ENCODE measurements at regions not wholly inside any gene's neighbourhood (a gene's known extent, or its start where the extent isn't known, plus 50 kb on each side); places are given as distances from the start of the nearest gene placed in this dataset.
"Not testable (repeated sequence)": the region's sequence is repeated elsewhere in the genome, so short reads cannot be mapped to it uniquely, and the experiment has no call there.

GRCh38 chr12:9311454-9311853 is 103.3 kb upstream of the PZP start:
- H3K9me3 ChIP-seq (ENCODE audit: control insufficient read depth in 2 of 3, low read length in 3 of 3); H3K9me3 Mint-ChIP-seq; H3K4me3 ChIP-seq (ENCODE audit: low read length); H3K4me3 Mint-ChIP-seq; H3K27me3 Mint-ChIP-seq; H3K36me3 ChIP-seq (ENCODE audit: control insufficient read depth in 2 of 3, insufficient read depth in 3 of 3, low read length in 3 of 3); ATAC-seq; H3K4me1 ChIP-seq (ENCODE audit: control insufficient read depth in 2 of 2, insufficient read depth in 2 of 2, low read length in 2 of 2); DNase-seq; H3K27me3 ChIP-seq (ENCODE audit: control insufficient read depth in 2 of 2, insufficient read depth in 2 of 2, low read length in 2 of 2); CTCF ChIA-PET; H3K27ac Mint-ChIP-seq; H3K27ac ChIP-seq (ENCODE audit: low read depth, low read length); H3K36me3 Mint-ChIP-seq; POLR2A ChIA-PET; intact Hi-C loops (cut with micrococcal nuclease); H3K4me1 Mint-ChIP-seq: not testable (repeated sequence)

GRCh38 chr12:9310645-9311044 is 102.5 kb upstream of the PZP start:
- CTCF ChIA-PET; H3K36me3 ChIP-seq (ENCODE audit: control insufficient read depth in 2 of 3, insufficient read depth in 3 of 3, low read length in 3 of 3); H3K27me3 ChIP-seq (ENCODE audit: control insufficient read depth in 2 of 2, insufficient read depth in 2 of 2, low read length in 2 of 2); H3K9me3 Mint-ChIP-seq; DNase-seq; H3K27me3 Mint-ChIP-seq; H3K36me3 Mint-ChIP-seq; H3K4me3 ChIP-seq (ENCODE audit: low read length); H3K4me3 Mint-ChIP-seq; intact Hi-C loops (cut with micrococcal nuclease); H3K27ac Mint-ChIP-seq; H3K9me3 ChIP-seq (ENCODE audit: control insufficient read depth in 2 of 3, low read length in 3 of 3); POLR2A ChIA-PET; H3K4me1 Mint-ChIP-seq; H3K4me1 ChIP-seq (ENCODE audit: control insufficient read depth in 2 of 2, insufficient read depth in 2 of 2, low read length in 2 of 2); ATAC-seq; H3K27ac ChIP-seq (ENCODE audit: low read depth, low read length): not testable (repeated sequence)

- H3K4me1 Mint-ChIP-seq; CTCF ChIA-PET; H3K27me3 Mint-ChIP-seq; H3K4me3 ChIP-seq (ENCODE audit: low read length); H3K9me3 Mint-ChIP-seq; H3K27me3 ChIP-seq (ENCODE audit: control insufficient read depth in 2 of 2, insufficient read depth in 2 of 2, low read length in 2 of 2); H3K27ac ChIP-seq (ENCODE audit: low read depth, low read length); H3K9me3 ChIP-seq (ENCODE audit: control insufficient read depth in 2 of 3, low read length in 3 of 3); H3K36me3 ChIP-seq (ENCODE audit: control insufficient read depth in 2 of 3, insufficient read depth in 3 of 3, low read length in 3 of 3); intact Hi-C loops (cut with micrococcal nuclease); DNase-seq; ATAC-seq; H3K36me3 Mint-ChIP-seq; H3K4me3 Mint-ChIP-seq; H3K27ac Mint-ChIP-seq; POLR2A ChIA-PET; H3K4me1 ChIP-seq (ENCODE audit: control insufficient read depth in 2 of 2, insufficient read depth in 2 of 2, low read length in 2 of 2): not testable (repeated sequence)
These were observed 101.6 kb upstream of the PZP start for GRCh38 chr12:9309749-9310148.

- H3K4me3 Mint-ChIP-seq; H3K9me3 Mint-ChIP-seq; H3K27ac ChIP-seq (ENCODE audit: low read depth, low read length); H3K4me1 ChIP-seq (ENCODE audit: control insufficient read depth in 2 of 2, insufficient read depth in 2 of 2, low read length in 2 of 2); ATAC-seq; POLR2A ChIA-PET; intact Hi-C loops (cut with micrococcal nuclease); DNase-seq; H3K27ac Mint-ChIP-seq; H3K27me3 Mint-ChIP-seq; H3K4me3 ChIP-seq (ENCODE audit: low read length); CTCF ChIA-PET; H3K9me3 ChIP-seq (ENCODE audit: control insufficient read depth in 2 of 3, low read length in 3 of 3); H3K4me1 Mint-ChIP-seq; H3K36me3 ChIP-seq (ENCODE audit: control insufficient read depth in 2 of 3, insufficient read depth in 3 of 3, low read length in 3 of 3); H3K27me3 ChIP-seq (ENCODE audit: control insufficient read depth in 2 of 2, insufficient read depth in 2 of 2, low read length in 2 of 2); H3K36me3 Mint-ChIP-seq: not testable (repeated sequence)
These were observed 100.5 kb upstream of the PZP start for GRCh38 chr12:9308745-9309144.

- H3K27ac ChIP-seq (ENCODE audit: low read depth, low read length); CTCF ChIA-PET; H3K4me3 ChIP-seq (ENCODE audit: low read length); H3K4me1 ChIP-seq (ENCODE audit: control insufficient read depth in 2 of 2, insufficient read depth in 2 of 2, low read length in 2 of 2); H3K36me3 Mint-ChIP-seq; DNase-seq; H3K27me3 Mint-ChIP-seq; POLR2A ChIA-PET; H3K4me3 Mint-ChIP-seq; H3K9me3 ChIP-seq (ENCODE audit: control insufficient read depth in 2 of 3, low read length in 3 of 3); intact Hi-C loops (cut with micrococcal nuclease); H3K27me3 ChIP-seq (ENCODE audit: control insufficient read depth in 2 of 2, insufficient read depth in 2 of 2, low read length in 2 of 2); H3K27ac Mint-ChIP-seq; H3K4me1 Mint-ChIP-seq; H3K9me3 Mint-ChIP-seq; H3K36me3 ChIP-seq (ENCODE audit: control insufficient read depth in 2 of 3, insufficient read depth in 3 of 3, low read length in 3 of 3); ATAC-seq: not testable (repeated sequence)
These were observed 100.0 kb upstream of the PZP start for GRCh38 chr12:9308163-9308562.

GRCh38 chr12:9307255-9307654 is 99.1 kb upstream of the PZP start:
- H3K4me1 ChIP-seq (ENCODE audit: control insufficient read depth in 2 of 2, insufficient read depth in 2 of 2, low read length in 2 of 2); CTCF ChIA-PET; H3K4me3 ChIP-seq (ENCODE audit: low read length); ATAC-seq; H3K4me1 Mint-ChIP-seq; H3K36me3 ChIP-seq (ENCODE audit: control insufficient read depth in 2 of 3, insufficient read depth in 3 of 3, low read length in 3 of 3); H3K27ac ChIP-seq (ENCODE audit: low read depth, low read length); H3K27me3 Mint-ChIP-seq; H3K9me3 Mint-ChIP-seq; H3K27me3 ChIP-seq (ENCODE audit: control insufficient read depth in 2 of 2, insufficient read depth in 2 of 2, low read length in 2 of 2); H3K36me3 Mint-ChIP-seq; H3K9me3 ChIP-seq (ENCODE audit: control insufficient read depth in 2 of 3, low read length in 3 of 3); intact Hi-C loops (cut with micrococcal nuclease); H3K27ac Mint-ChIP-seq; H3K4me3 Mint-ChIP-seq; DNase-seq; POLR2A ChIA-PET: not testable (repeated sequence)

- ATAC-seq; DNase-seq; H3K4me3 Mint-ChIP-seq; H3K4me1 Mint-ChIP-seq; H3K27me3 ChIP-seq (ENCODE audit: control insufficient read depth in 2 of 2, insufficient read depth in 2 of 2, low read length in 2 of 2); H3K4me1 ChIP-seq (ENCODE audit: control insufficient read depth in 2 of 2, insufficient read depth in 2 of 2, low read length in 2 of 2); H3K27ac ChIP-seq (ENCODE audit: low read depth, low read length); intact Hi-C loops (cut with micrococcal nuclease); H3K36me3 Mint-ChIP-seq; POLR2A ChIA-PET; CTCF ChIA-PET; H3K9me3 Mint-ChIP-seq; H3K9me3 ChIP-seq (ENCODE audit: control insufficient read depth in 2 of 3, low read length in 3 of 3); H3K27ac Mint-ChIP-seq; H3K4me3 ChIP-seq (ENCODE audit: low read length); H3K36me3 ChIP-seq (ENCODE audit: control insufficient read depth in 2 of 3, insufficient read depth in 3 of 3, low read length in 3 of 3); H3K27me3 Mint-ChIP-seq: not testable (repeated sequence)
These were observed 97.8 kb upstream of the PZP start for GRCh38 chr12:9306004-9306403.
